Common myeloid progenitor, CD34-positive (primary cell): ENCODE measurements at regions not wholly inside any gene's neighbourhood (a gene's known extent, or its start where the extent isn't known, plus 50 kb on each side); places are given as distances from the start of the nearest gene placed in this dataset.

Experiments used
- CTCF ChIA-PET: fragments of 350-600 bp; sonication (Branson Sonifier 250); formaldehyde crosslinking; loops from one replicate; lab custom pipeline; 2021; ENCODE audit warnings: antibody characterized with exemption; lab: Charles Lee
- POLR2A ChIA-PET: fragments of 350-600 bp; sonication (Branson Sonifier 250); formaldehyde crosslinking; loops from one replicate; lab custom pipeline; 2021; ENCODE audit warnings: antibody characterized with exemption; lab: Charles Lee
- DNase-seq, 3 donors: peaks; one replicate each; pipeline versions ENCODE4 v3.0.0 to v3.0.0-alpha.2; 2013
- H3K27ac ChIP-seq, 2 experiments: 1 replicate in 1 of 2; 2 replicates in 1 of 2; pipeline ENCODE4 v1.7.0; 2013; ENCODE audit warnings: inconsistent platforms in 2 of 2, low read length in 2 of 2, mild to moderate bottlenecking in 2 of 2, low read depth in 1 of 2, moderate library complexity in 1 of 2; ENCODE audit not compliant: severe bottlenecking in 2 of 2, insufficient read depth in 1 of 2, poor library complexity in 1 of 2
- H3K27me3 ChIP-seq, 5 experiments: replicated peaks in 2 of 5; 1 replicate in 3 of 5; 2 replicates in 2 of 5; pipeline versions ENCODE4 v1.6.1 to v1.7.0; 2013; ENCODE audit warnings: low read length in 4 of 5, mild to moderate bottlenecking in 2 of 5, moderate library complexity in 2 of 5, inconsistent platforms in 1 of 5; ENCODE audit not compliant: insufficient read depth in 5 of 5, control insufficient read depth in 4 of 5
- H3K36me3 ChIP-seq, 4 experiments: 1 replicate in 2 of 4; 2 replicates in 2 of 4; pipeline versions ENCODE4 v1.6.1 to v1.7.0; 2013; ENCODE audit warnings: low read length in 3 of 4, control low read depth in 1 of 4, mild to moderate bottlenecking in 1 of 4; ENCODE audit not compliant: control insufficient read depth in 4 of 4, insufficient read depth in 4 of 4
- H3K4me1 ChIP-seq, 4 experiments: 1 replicate in 3 of 4; 2 replicates in 1 of 4; pipeline versions ENCODE4 v1.6.1 to v1.7.1; 2013; ENCODE audit warnings: low read length in 3 of 4, mild to moderate bottlenecking in 3 of 4, control low read depth in 1 of 4, inconsistent platforms in 1 of 4, moderate library complexity in 1 of 4; ENCODE audit not compliant: control insufficient read depth in 4 of 4, insufficient read depth in 4 of 4; ENCODE audit errors: control extremely low read depth in 1 of 4
- H3K4me3 ChIP-seq, 7 experiments: 1 replicate in 4 of 7; 2 replicates in 3 of 7; pipeline versions ENCODE4 v1.5.1 to v1.7.0; 2013; ENCODE audit warnings: mild to moderate bottlenecking in 7 of 7, low read length in 6 of 7, moderate library complexity in 6 of 7, inconsistent platforms in 2 of 7, low read depth in 2 of 7, control low read depth in 1 of 7; ENCODE audit not compliant: insufficient read depth in 4 of 7, control insufficient read depth in 1 of 7; ENCODE audit errors: extremely low read depth in 1 of 7
- H3K9me3 ChIP-seq, 5 experiments: 1 replicate in 4 of 5; 2 replicates in 1 of 5; pipeline versions ENCODE4 v1.6.1 to v1.7.1; 2013; ENCODE audit warnings: low read length in 4 of 5, mild to moderate bottlenecking in 2 of 5, inconsistent platforms in 1 of 5, low read depth in 1 of 5, moderate library complexity in 1 of 5; ENCODE audit not compliant: control insufficient read depth in 4 of 5, insufficient read depth in 2 of 5; ENCODE audit errors: control extremely low read depth in 1 of 5
- WGBS: methylation state at CpG from one replicate; pipeline ENCODE4 v1.1.5; 2013; ENCODE audit not compliant: insufficient coverage; 5-methylcytosine and 5-hydroxymethylcytosine counted together

GRCh38 chr11:38819981-38820380 lies 2221.9 kb upstream of the RAG2 start:
- Histone ChIP-seq H3K27me3 (no peaks in the 10 kb centered on the region), H3K27ac (no peak overlapping the region), H3K9me3 (no peaks in the 10 kb centered on the region), H3K36me3 (no peaks in the 10 kb centered on the region), H3K4me1 (no peaks in the 10 kb centered on the region), H3K4me3 (no peak overlapping the region)
- ChIA-PET CTCF (no interaction called here), POLR2A (no interaction called here)
- DNase-seq = no peak
- WGBS = no CpG with 5 or more reads among the region's 1 CpG

- H3K9me3 ChIP-seq = no peaks in the 10 kb centered on the region
- DNase-seq = no peak
- H3K27me3 ChIP-seq = no peaks in the 10 kb centered on the region
- CTCF ChIA-PET = no interaction called here
- no peaks in the 10 kb centered on the region for H3K36me3 ChIP-seq
- no peak overlapping the region for H3K4me3 ChIP-seq
- no peaks in the 10 kb centered on the region for H3K4me1 ChIP-seq
- POLR2A ChIA-PET = no interaction called here
- no peak overlapping the region for H3K27ac ChIP-seq
Observed at GRCh38 chr11:38818720-38819119, 2220.7 kb upstream of the RAG2 start.

DNA sequence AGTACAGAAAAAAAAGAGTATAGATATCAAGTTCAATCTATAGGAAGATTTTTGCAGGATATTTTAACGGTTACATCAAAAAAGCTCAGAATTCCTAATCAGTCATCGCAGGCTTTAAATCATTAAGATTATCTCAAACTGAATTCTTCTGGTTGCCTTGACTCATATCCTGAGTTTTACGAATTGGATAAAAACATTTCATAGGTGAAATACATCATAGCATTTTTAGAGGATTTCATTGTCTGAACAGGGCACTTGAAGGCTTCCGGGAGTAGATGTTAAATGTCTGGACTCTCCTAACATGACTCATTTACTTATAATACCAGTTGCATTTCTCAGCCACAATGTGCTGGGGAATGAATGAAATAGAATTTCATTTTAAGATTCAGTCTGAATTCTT lies 2216.6 kb upstream of the RAG2 start:
- CTCF ChIA-PET = no interaction called here
- WGBS = no CpG with 5 or more reads among the region's 4 CpGs
- Histone ChIP-seq H3K4me3 (no peak overlapping the region), H3K9me3 (no peaks in the 10 kb centered on the region), H3K27me3 (no peaks in the 10 kb centered on the region), H3K27ac (no peak overlapping the region), H3K4me1 (no peaks in the 10 kb centered on the region), H3K36me3 (no peaks in the 10 kb centered on the region)
- DNase-seq = no peak
- POLR2A ChIA-PET = no interaction called here

DNA sequence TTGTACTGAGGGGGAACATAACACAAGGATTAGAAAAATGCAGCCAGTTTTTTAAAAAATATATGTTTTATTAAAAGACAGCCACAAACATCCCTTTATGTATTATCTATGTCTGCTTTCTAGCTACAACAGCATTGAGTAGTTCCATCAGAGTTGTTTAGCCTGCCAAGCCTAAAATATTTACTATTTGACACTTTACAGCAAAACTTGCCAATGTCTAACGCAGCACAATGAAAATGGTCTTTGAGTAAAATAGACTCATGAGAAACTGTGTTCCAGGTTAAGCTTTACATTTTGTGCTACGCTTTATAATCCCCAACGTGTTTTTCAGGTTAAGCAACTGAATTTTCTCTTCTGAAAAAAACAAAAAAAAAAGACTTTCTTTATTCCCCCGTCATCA lies 2211.5 kb upstream of the RAG2 start:
- 100% methylated on average over 4 of the region's 4 CpGs for WGBS

GRCh38 chr11:38796281-38796680 lies 2198.2 kb upstream of the RAG2 start:
- H3K36me3 ChIP-seq = no peaks in the 10 kb centered on the region
- no peaks in the 10 kb centered on the region for H3K9me3 ChIP-seq
- H3K4me3 ChIP-seq = no peak overlapping the region
- WGBS = 100% methylated on average over 1 of the region's 1 CpG
- ChIA-PET CTCF (interaction anchor here (1.6 kb wide), 1 partner anchor 851 kb away, joined by 4 read pairs; no protein-coding TSS in a partner anchor), POLR2A (no interaction called here)
- no peaks in the 10 kb centered on the region for H3K27me3 ChIP-seq
- no peak for DNase-seq
- no peaks in the 10 kb centered on the region for H3K4me1 ChIP-seq
- no peak overlapping the region for H3K27ac ChIP-seq

More for the DNA sequence above, 2211.5 kb upstream of the RAG2 start:
- Histone ChIP-seq H3K4me3 (no peak overlapping the region), H3K27me3 (no peaks in the 10 kb centered on the region), H3K36me3 (no peaks in the 10 kb centered on the region), H3K4me1 (no peaks in the 10 kb centered on the region), H3K27ac (no peak overlapping the region), H3K9me3 (no peaks in the 10 kb centered on the region)
- CTCF ChIA-PET = no interaction called here
- POLR2A ChIA-PET = no interaction called here
- DNase-seq = no peak

GRCh38 chr11:38795027-38795426 lies 2197.0 kb upstream of the RAG2 start:
- no peaks in the 10 kb centered on the region for H3K4me1 ChIP-seq
- H3K27me3 ChIP-seq = no peaks in the 10 kb centered on the region
- H3K9me3 ChIP-seq = no peaks in the 10 kb centered on the region
- DNase-seq = no peak
- POLR2A ChIA-PET = no interaction called here
- CTCF ChIA-PET = no interaction called here
- H3K36me3 ChIP-seq = no peaks in the 10 kb centered on the region
- H3K27ac ChIP-seq = no peak overlapping the region
- no peak overlapping the region for H3K4me3 ChIP-seq
- no CpG with 5 or more reads among the region's 2 CpGs for WGBS

GRCh38 chr11:38791346-38791961 lies 2193.4 kb upstream of the RAG2 start:
- H3K4me3 ChIP-seq = no peak overlapping the region
- ChIA-PET CTCF (interaction anchor here (0.7 to 2.1 kb wide), 10 partner anchors 9 to 1650 kb away, joined by 3 to 11 read pairs (median 4); no protein-coding TSS in a partner anchor), POLR2A (no interaction called here)
- no peaks in the 10 kb centered on the region for H3K4me1 ChIP-seq
- WGBS = 50% methylated on average over 1 of the region's 4 CpGs
- H3K27ac ChIP-seq = no peak overlapping the region
- H3K9me3 ChIP-seq = no peaks in the 10 kb centered on the region
- DNase-seq = peak; percentile 59 to 83 (median 76)
- no peaks in the 10 kb centered on the region for H3K27me3 ChIP-seq
- no peaks in the 10 kb centered on the region for H3K36me3 ChIP-seq
